Choroid plexus epithelial cell (primary cell): ENCODE measurements at regions not wholly inside any gene's neighbourhood (a gene's known extent, or its start where the extent isn't known, plus 50 kb on each side); places are given as distances from the start of the nearest gene placed in this dataset.

Source experiments
- DNase-seq: peaks from one replicate; pipeline ENCODE4 v3.0.0-alpha.2; 2010; ENCODE audit warnings: low read depth
- H3K4me3 ChIP-seq: 2 replicates; pipeline ENCODE4 v1.5.1; 2011; ENCODE audit warnings: low read depth, mild to moderate bottlenecking, control low read depth, low read length, moderate library complexity
- CTCF ChIP-seq: conservative IDR thresholded peaks from 2 replicates; pipeline ENCODE4 v1.5.1; 2011; ENCODE audit warnings: low read depth, mild to moderate bottlenecking, control low read depth, inconsistent platforms, low read length, moderate library complexity

- DNase-seq: peak; percentile 32
- no peak for TF ChIP-seq CTCF
- H3K4me3 ChIP-seq: no peak overlapping the region
Observed at GRCh38 chr14:29215853-29216252, 449.3 kb downstream of the FOXG1 start.

- no peak for TF ChIP-seq CTCF
- H3K4me3 ChIP-seq: no peak overlapping the region
- DNase-seq: no peak
Observed at GRCh38 chr14:29216268-29217232, 450.0 kb downstream of the FOXG1 start.

- H3K4me3 ChIP-seq: no peak overlapping the region
- TF ChIP-seq CTCF: no peak
- DNase-seq: peak; percentile 70
Observed at GRCh38 chr14:29217813-29218450, 451.3 kb downstream of the FOXG1 start.

- H3K4me3 ChIP-seq: no peak overlapping the region
- TF ChIP-seq CTCF: no peak
- DNase-seq: no peak
Observed at GRCh38 chr14:29220072-29220471, 453.5 kb downstream of the FOXG1 start.

GRCh38 chr14:29220566-29220965 is 454.0 kb downstream of the FOXG1 start:
- TF ChIP-seq CTCF: no peak
- H3K4me3 ChIP-seq: no peak overlapping the region
- no peak for DNase-seq

GRCh38 chr14:29222006-29222405 is 455.4 kb downstream of the FOXG1 start:
- TF ChIP-seq CTCF: no peak

More at GRCh38 chr14:29222006-29222405, 455.4 kb downstream of the FOXG1 start:
- DNase-seq: no peak
- H3K4me3 ChIP-seq: no peak overlapping the region
